Body of pancreas (tissue), 4 donors: ENCODE measurements at regions not wholly inside any gene's neighbourhood (a gene's known extent, or its start where the extent isn't known, plus 50 kb on each side); places are given as distances from the start of the nearest gene placed in this dataset.

ENCODE experiments used
- ATAC-seq: fragments of 150-250 bp; one replicate; pipeline ENCODE4 v1.9.1; 2016
- DNase-seq, 4 donors: peaks; one replicate each; pipeline ENCODE4 v3.0.0-alpha.2; 2019
- H3K27ac ChIP-seq, 4 donors: fragments of 200-600 bp; sonication (generic); 1 replicate in 3 of 4; 2 replicates in 1 of 4; pipeline versions ENCODE4 v1.5.1 to v1.6.1; 2016 to 2019; ENCODE audit warnings: mild to moderate bottlenecking in 1 of 4, mixed read lengths in 1 of 4, moderate library complexity in 1 of 4
- H3K27me3 ChIP-seq, 2 donors: fragments of 200-600 bp; sonication (generic); one replicate each; pipeline ENCODE4 v1.6.0; 2016; ENCODE audit warnings: mild to moderate bottlenecking in 1 of 2
- H3K36me3 ChIP-seq, 2 donors: fragments of 200-600 bp; sonication (generic); replicated peaks in 1 of 2; 2 replicates each; pipeline ENCODE4 v1.5.1; 2016; ENCODE audit warnings: low read depth in 2 of 2; ENCODE audit not compliant: insufficient read depth in 1 of 2
- H3K4me1 ChIP-seq: fragments of 200-600 bp; sonication (generic); one replicate; pipeline ENCODE4 v1.6.0; 2016
- H3K4me3 ChIP-seq, 2 donors: fragments of 200-600 bp; sonication (generic); 1 replicate in 1 of 2; 2 replicates in 1 of 2; pipeline ENCODE4 v1.5.1; 2016 to 2019
- H3K9me3 ChIP-seq, 3 donors: fragments of 200-600 bp; sonication (generic); 1 replicate in 2 of 3; 2 replicates in 1 of 3; pipeline ENCODE4 v1.5.1; 2016
- CTCF ChIP-seq, 7 experiments: fragments of 450-650 bp in 4 of 7; fragments of 200-600 bp in 3 of 7; sonication (generic) in 3 of 7; IDR thresholded peaks; one replicate each; pipeline ENCODE4 v1.5.1; 2016 to 2019; ENCODE audit warnings: antibody characterized with exemption in 7 of 7
- POLR2A ChIP-seq, 3 donors: fragments of 450-650 bp; IDR thresholded peaks; one replicate each; pipeline ENCODE4 v1.6.1; 2016; ENCODE audit warnings: antibody characterized with exemption in 3 of 3, mild to moderate bottlenecking in 2 of 3
- WGBS, 2 donors: methylation state at CpG; one replicate each; pipeline ENCODE4 v1.1.5; 2017; 5-methylcytosine and 5-hydroxymethylcytosine counted together
- intact Hi-C: fragments of 100-400 bp; cut with DNase I; formaldehyde crosslinking; loops from one replicate; pipeline ENCODE4 v1.15.1; 2023

DNA sequence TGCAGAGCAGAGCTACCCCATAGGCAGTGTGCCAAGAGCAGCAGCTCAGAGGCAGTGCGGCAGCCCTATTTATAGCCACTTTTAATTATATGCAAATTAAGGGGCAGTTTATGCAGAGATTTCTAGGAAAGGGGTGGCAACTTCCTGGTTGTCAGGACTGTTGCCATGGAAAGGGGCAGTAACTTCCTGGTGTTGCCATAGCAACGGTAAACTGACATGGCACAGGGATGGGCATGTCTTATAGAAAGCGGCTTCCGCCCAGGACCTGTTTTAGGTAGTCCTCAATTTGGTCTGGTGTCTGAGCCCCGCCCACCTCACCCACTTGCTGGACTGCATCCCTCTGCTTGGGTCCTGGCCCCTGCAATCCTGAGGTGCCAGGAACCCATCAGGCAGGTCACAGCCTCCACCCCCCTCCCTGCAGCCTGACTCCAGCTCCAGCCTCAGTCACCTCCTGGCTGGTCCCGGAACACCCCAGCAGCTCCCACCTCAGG, 115.8 kb downstream of the TMEM130 start:
- Histone ChIP-seq H3K9me3 (no peaks in the 10 kb centered on the region), H3K27me3 (no peaks in the 10 kb centered on the region), H3K4me1 (no peaks in the 10 kb centered on the region), H3K36me3 (no peaks in the 10 kb centered on the region), H3K27ac (no peak overlapping the region), H3K4me3 (no peak overlapping the region)
- no peak for TF ChIP-seq CTCF (IDR thresholded peaks at IDR 0.05)
- TF ChIP-seq POLR2A (IDR thresholded peaks at IDR 0.05), result no peak
- intact Hi-C loops, result no loop called here
- 70 to 79% methylated on average over 6 of the region's 6 CpGs for WGBS, 2 donors
- no peak for DNase-seq
- no peak for ATAC-seq

- DNase-seq (no peak), ATAC-seq (no peak)
- H3K9me3 ChIP-seq, result no peaks in the 10 kb centered on the region
- TF ChIP-seq CTCF (IDR thresholded peaks at IDR 0.05) (no peak), POLR2A (IDR thresholded peaks at IDR 0.05) (no peak)
- H3K4me3 ChIP-seq, result no peak overlapping the region
- H3K36me3 ChIP-seq, result no peaks in the 10 kb centered on the region
- no peaks in the 10 kb centered on the region for H3K4me1 ChIP-seq
- H3K27me3 ChIP-seq, result no peaks in the 10 kb centered on the region
- intact Hi-C loops, result no loop called here
- no peak overlapping the region for H3K27ac ChIP-seq
- WGBS, 2 donors, result 60 to 80% methylated on average over 1 to 9 of the region's 10 CpGs
Observed at GRCh38 chr7:98755138-98755898, 114.5 kb downstream of the TMEM130 start.

DNA sequence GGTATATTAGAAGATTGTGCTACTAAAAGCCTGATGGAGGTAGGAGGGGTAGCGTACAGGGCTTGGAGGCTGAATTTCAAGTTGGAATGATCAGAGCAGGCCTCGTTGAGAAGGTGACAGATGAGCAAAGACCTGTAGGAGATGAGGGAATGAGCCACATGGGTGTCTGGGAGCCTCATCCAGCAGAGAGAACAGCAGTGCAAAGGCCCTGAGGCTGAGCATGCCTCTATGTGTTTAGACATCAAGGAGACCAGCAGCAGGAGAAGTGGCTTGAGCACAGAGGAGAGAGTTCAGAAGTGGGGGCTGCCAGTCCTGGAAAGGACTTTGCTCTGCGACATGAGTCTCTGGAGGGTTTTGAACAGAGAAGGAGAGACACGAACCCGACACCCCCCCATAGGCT, 111.7 kb downstream of the TMEM130 start:
- no peak for TF ChIP-seq CTCF (IDR thresholded peaks at IDR 0.05)
- TF ChIP-seq POLR2A (IDR thresholded peaks at IDR 0.05), result no peak
- Histone ChIP-seq H3K36me3 (no peaks in the 10 kb centered on the region), H3K4me3 (no peak overlapping the region), H3K4me1 (no peaks in the 10 kb centered on the region), H3K9me3 (no peaks in the 10 kb centered on the region), H3K27me3 (no peaks in the 10 kb centered on the region), H3K27ac (no peak overlapping the region)
- intact Hi-C loops, result no loop called here
- ATAC-seq (no peak), DNase-seq (no peak)
- 78 to 81% methylated on average over 5 of the region's 5 CpGs for WGBS, 2 donors

GRCh38 chr7:98760201-98760651, 109.6 kb downstream of the TMEM130 start:
- H3K36me3 ChIP-seq, result no peaks in the 10 kb centered on the region
- peak in 1 of 4 donors; percentile 9 for DNase-seq
- no peak overlapping the region for H3K27ac ChIP-seq
- no peak overlapping the region for H3K4me3 ChIP-seq
- TF ChIP-seq CTCF (IDR thresholded peaks at IDR 0.05) (no peak), POLR2A (IDR thresholded peaks at IDR 0.05) (no peak)
- WGBS, 2 donors, result 50 to 58% methylated on average over 8 of the region's 8 CpGs
- no peak for ATAC-seq
- no peaks in the 10 kb centered on the region for H3K9me3 ChIP-seq
- H3K27me3 ChIP-seq, result no peaks in the 10 kb centered on the region
- intact Hi-C loops, result no loop called here
- no peaks in the 10 kb centered on the region for H3K4me1 ChIP-seq

GRCh38 chr7:98761225-98761624, 108.6 kb downstream of the TMEM130 start:
- intact Hi-C loops, result no loop called here

More at GRCh38 chr7:98761225-98761624, 108.6 kb downstream of the TMEM130 start:
- Histone ChIP-seq H3K9me3 (no peaks in the 10 kb centered on the region), H3K27me3 (no peaks in the 10 kb centered on the region), H3K36me3 (no peaks in the 10 kb centered on the region), H3K4me3 (no peak overlapping the region), H3K27ac (no peak overlapping the region), H3K4me1 (no peaks in the 10 kb centered on the region)
- ATAC-seq (no peak), DNase-seq (no peak)
- no peak for TF ChIP-seq POLR2A (IDR thresholded peaks at IDR 0.05)
- TF ChIP-seq CTCF (IDR thresholded peaks at IDR 0.05), result no peak
- 44 to 80% methylated on average over 1 of the region's 1 CpG for WGBS, 2 donors
